ENCODE measurements at regions not wholly inside any gene's neighbourhood (a gene's known extent, or its start where the extent isn't known, plus 50 kb on each side); places are given as distances from the start of the nearest gene placed in this dataset.
A peak's percentile ranks its signal among the peaks of the same experiment; 100 is the strongest.
"Not testable (repeated sequence)": the region's sequence is repeated elsewhere in the genome, so short reads cannot be mapped to it uniquely, and the experiment has no call there.

DNA sequence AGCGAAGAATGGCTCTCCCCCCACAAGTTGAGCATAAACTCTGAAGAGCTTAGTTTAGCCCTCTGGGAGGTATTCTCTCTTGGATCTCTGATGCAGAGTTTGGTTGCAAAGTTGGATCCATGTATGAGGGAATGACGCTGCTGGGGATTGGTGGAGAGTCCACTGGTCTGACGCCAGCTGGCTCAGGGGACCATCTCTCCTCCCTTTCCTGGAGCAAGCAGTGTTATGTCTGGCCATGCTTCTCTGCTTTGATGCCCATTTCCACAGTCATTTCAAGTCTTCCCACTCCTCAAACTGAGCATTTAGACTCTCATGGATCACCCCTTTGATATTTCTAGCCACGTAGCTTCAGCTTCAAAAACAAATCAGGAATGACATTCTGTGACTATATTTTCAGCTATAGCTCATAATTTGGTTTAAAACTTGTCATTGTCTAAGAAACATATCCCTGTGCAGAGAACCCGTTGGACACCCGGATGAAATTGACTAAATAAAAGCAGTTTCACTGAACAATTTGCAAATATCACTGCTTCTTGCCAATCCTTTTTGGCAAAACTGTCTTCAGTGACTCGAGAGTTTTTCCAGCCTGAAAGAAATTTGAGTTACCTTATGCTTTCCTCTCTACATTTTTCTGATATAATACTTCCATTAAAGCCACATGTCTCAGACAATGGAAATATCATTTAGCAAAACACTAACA is 193.4 kb upstream of the CDH11 start:
- ATAC-seq, result peak; percentile 93
- peak; percentile 81 for DNase-seq (ENCODE audit: missing footprints)
- intact Hi-C loops (cut with DNase I), result loop anchor here (10.0 kb wide), 1 partner anchor 190 kb away; the partner anchor contains the start of gene CDH11

DNA sequence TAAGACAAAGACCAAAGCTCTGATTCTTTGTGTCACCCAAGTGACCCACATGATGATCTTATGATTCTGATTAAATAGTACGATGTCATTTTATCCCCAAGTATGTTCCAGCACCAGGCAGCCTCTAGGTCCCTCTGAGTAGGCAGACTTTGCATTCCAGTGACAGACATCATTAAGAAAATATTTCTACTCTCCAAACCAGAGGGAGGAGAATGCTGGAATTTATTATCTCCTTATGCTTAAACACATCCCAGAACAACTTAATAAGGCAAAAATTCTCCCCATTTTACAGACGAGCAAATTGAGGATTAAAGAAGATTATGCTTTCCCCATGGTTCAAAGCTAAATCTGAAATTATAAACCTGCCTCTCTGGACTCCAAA is 192.8 kb upstream of the CDH11 start:
- ATAC-seq, result no peak
- intact Hi-C loops (cut with DNase I), result loop anchor here (10.0 kb wide), 1 partner anchor 190 kb away; the partner anchor contains the start of gene CDH11
- no peak for DNase-seq (ENCODE audit: missing footprints)

GRCh38 chr16:65313936-65314626 is 192.2 kb upstream of the CDH11 start:
- no peak for ATAC-seq
- intact Hi-C loops (cut with DNase I), result loop anchor here (10.0 kb wide), 1 partner anchor 189 kb away; the partner anchor contains the start of gene CDH11

DNA sequence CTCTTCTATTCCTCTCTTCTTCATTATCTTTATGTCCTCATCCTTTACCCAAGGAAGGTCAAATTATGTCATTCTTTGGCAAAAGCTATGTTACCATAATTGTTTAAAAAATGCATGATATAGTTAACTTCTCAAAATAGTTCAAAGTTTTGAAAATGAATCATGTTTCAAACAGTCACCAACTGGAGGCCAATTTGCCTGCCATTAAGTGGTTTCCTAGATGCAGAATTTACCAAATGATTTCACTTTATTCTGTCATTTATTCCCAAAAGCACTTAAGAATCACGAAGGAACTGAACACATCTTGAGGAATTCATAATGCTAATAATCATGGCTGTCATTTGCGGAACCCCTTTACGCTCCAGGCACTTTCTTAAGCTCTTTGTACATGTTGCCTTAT is 190.9 kb upstream of the CDH11 start:
- intact Hi-C loops (cut with DNase I), result loop anchor here (10.0 kb wide), 1 partner anchor 188 kb away; the partner anchor contains the start of gene CDH11
- no peak for DNase-seq (ENCODE audit: missing footprints)
- no peak for ATAC-seq

More at GRCh38 chr16:65313936-65314626, 192.2 kb upstream of the CDH11 start:
- DNase-seq (ENCODE audit: missing footprints), result no peak

- no peak for DNase-seq (ENCODE audit: missing footprints)
- no peak for ATAC-seq
- intact Hi-C loops (cut with DNase I), result loop anchor here (10.0 kb wide), 1 partner anchor 187 kb away; the partner anchor contains the start of gene CDH11
Measured at GRCh38 chr16:65312071-65312470, 190.2 kb upstream of the CDH11 start.

DNA sequence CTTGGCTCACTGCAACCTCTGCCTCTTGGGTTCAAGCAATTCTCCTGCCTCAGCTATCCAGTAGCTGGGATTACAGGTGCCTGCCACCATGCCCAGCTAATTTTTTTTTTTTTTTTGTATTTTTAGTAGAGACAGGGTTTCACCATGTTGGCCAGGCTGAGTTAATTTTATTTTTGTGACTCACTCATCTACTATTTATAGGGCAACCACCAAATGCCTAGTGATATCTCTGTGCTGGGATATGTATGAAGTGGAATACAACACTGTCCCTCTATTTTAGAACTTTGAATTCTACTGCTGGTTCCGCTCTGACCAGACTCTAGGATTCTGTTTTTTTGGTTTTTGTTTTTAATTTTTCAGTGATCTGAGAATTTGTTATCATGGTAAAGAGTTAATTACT is 188.6 kb upstream of the CDH11 start:
- not testable (repeated sequence) for DNase-seq (ENCODE audit: missing footprints)
- ATAC-seq, result peak; percentile 73
- intact Hi-C loops (cut with DNase I), result loop anchor here (10.0 kb wide), 1 partner anchor 186 kb away; the partner anchor contains the start of gene CDH11

GRCh38 chr16:65309354-65309753 is 187.5 kb upstream of the CDH11 start:
- DNase-seq (ENCODE audit: missing footprints) (no peak), ATAC-seq (no peak)
- intact Hi-C loops (cut with DNase I), result no loop called here

DNA sequence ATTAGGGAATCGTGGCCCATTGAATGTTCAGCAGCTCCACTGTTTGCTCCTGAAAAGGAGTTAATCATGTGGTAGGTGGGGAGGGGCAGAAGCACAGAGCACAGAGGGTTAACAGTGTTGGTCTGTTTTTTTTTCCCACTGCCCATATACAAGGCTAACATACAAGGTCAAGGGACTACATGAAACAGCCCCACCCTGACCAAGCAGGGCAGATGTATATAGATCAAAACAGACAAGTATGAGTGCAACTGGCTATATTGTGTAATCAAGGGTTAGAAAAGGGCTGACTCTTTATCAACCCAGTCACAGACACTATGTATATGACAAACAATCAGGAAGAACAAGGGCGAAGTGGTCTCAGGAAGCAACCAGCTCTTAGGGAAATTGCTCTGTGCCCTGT is 186.6 kb upstream of the CDH11 start:
- ATAC-seq (no peak), DNase-seq (ENCODE audit: missing footprints) (no peak)
- intact Hi-C loops (cut with DNase I), result no loop called here

GRCh38 chr16:65307286-65307685 is 185.4 kb upstream of the CDH11 start:
- intact Hi-C loops (cut with DNase I), result no loop called here
- ATAC-seq (no peak), DNase-seq (ENCODE audit: missing footprints) (no peak)

DNA sequence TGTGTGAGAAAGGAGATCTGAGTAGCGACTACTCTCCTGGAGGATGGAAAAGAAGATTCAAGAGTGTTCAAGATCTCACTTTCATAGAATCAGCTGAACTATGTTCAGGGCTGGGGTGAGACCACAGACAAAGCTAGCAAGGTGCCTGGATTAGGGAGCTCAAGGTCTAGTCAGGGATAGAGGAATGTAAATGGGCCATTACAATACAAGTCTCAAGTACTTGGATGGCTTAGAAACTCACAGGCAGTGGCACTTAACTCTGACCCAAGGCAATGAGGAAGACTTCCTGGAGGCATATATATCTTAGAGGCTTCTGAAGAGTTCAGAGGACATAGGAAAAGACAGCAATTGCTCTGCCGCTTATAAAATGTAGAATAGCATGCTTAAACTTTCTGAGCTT is 184.9 kb upstream of the CDH11 start:
- intact Hi-C loops (cut with DNase I), result no loop called here
- no peak for ATAC-seq

GRCh38 chr16:65306300-65306699 is 184.4 kb upstream of the CDH11 start:
- DNase-seq (ENCODE audit: missing footprints), result no peak
- intact Hi-C loops (cut with DNase I), result no loop called here
- no peak for ATAC-seq

More for the DNA sequence above, 184.9 kb upstream of the CDH11 start:
- DNase-seq (ENCODE audit: missing footprints), result no peak

- intact Hi-C loops (cut with DNase I), result no loop called here
- ATAC-seq (no peak), DNase-seq (ENCODE audit: missing footprints) (no peak)
Measured at GRCh38 chr16:65305266-65305959, 183.6 kb upstream of the CDH11 start.

- DNase-seq (ENCODE audit: missing footprints), result no peak
- no peak for ATAC-seq
- intact Hi-C loops (cut with DNase I), result no loop called here
Measured at GRCh38 chr16:65301029-65301428, 179.2 kb upstream of the CDH11 start.

DNA sequence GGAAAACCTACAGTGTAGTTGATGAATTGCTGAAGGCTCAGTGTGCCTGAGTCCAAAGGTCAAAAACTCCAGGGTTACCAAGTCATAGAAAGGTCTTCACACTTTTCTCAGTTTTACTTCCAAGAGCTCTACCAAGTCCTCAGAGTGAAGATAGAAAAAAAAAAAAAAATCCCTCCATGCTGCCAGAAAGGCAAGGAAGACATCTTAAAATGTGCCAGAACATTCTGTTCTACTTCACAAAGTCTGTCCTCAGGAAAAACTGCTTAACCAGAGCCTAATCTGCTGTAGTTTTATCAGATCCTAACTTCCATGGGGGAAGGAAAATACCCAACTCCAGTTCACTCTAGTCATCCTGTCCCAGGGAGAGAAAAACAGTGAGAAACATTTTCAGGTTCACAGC is 175.6 kb upstream of the CDH11 start:
- intact Hi-C loops (cut with DNase I), result no loop called here
- DNase-seq (ENCODE audit: missing footprints) (no peak), ATAC-seq (peak; percentile 39)

- DNase-seq (ENCODE audit: missing footprints) (no peak), ATAC-seq (no peak)
- intact Hi-C loops (cut with DNase I), result no loop called here
Measured at GRCh38 chr16:65295527-65295926, 173.7 kb upstream of the CDH11 start.

DNA sequence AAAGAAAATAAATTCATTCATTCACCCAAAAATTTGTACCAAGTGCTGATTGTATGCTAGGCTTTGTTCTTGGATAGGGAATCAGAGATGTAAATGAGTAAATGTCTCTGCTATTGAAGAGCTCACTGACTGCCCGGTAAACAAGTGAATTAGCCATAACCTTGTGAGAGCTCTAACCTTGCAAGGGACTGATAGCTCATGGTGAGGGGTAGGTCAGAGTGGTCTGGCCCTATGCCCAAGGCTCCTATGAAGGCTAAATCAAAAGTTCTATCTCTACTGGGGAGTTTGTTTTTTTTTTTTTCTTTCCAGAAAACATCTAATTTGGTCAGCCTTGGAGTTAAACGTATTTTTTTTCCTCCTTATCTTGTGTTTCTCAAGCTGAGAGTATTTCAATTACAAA is 172.8 kb upstream of the CDH11 start:
- DNase-seq (ENCODE audit: missing footprints), result no peak
- intact Hi-C loops (cut with DNase I), result no loop called here
- ATAC-seq, result no peak

DNA sequence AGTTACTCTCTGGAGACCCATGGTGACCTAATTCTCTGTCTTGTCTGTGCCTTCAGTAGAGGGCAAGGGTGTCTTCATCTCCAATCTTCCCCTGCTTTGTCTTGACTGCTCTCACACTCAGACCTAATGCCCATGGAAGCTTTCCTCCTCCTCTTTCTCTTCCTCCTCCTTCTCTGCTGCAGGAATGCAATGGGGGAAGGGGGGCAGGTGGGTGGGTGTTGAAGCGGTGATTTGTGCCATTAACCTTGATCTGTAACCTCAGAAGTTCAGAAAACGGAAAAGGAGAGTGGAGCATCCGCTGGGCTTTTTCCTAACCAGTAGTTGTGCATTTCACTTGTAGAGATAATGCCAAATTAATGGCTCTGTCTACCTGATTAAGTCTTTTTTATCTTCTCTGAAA is 172.3 kb upstream of the CDH11 start:
- DNase-seq (ENCODE audit: missing footprints) (no peak), ATAC-seq (no peak)
- intact Hi-C loops (cut with DNase I), result no loop called here

- ATAC-seq (peak; percentile 36), DNase-seq (ENCODE audit: missing footprints) (no peak)
- intact Hi-C loops (cut with DNase I), result no loop called here
Measured at GRCh38 chr16:65289022-65289421, 167.2 kb upstream of the CDH11 start.

GRCh38 chr16:65287307-65287706 is 165.4 kb upstream of the CDH11 start:
- DNase-seq (ENCODE audit: missing footprints) (no peak), ATAC-seq (no peak)
- intact Hi-C loops (cut with DNase I), result no loop called here
